ENCODE measurements at regions not wholly inside any gene's neighbourhood (a gene's known extent, or its start where the extent isn't known, plus 50 kb on each side); places are given as distances from the start of the nearest gene placed in this dataset.

DNA sequence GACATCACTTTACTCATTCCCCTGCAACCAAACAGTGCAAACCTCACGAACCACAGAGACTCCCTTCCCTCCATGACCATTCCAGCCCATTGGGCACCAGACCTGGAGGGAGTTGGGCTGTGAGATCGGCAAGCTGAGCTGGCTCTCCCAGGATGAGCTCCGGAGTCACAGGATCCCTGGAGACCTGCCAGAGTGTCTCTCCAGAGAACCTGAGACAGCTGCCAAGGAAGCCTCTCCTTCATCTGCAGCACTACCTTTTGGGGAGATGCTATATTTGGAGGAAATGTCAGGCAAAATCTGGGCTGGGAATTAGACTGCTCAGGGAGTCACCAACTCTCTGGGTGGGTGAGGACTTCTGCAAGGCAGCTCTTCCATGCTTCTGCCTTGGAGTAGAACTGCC, 417.4 kb downstream of the TNS1 start:
- TF ChIP-seq POLR2A (IDR thresholded peaks at IDR 0.05; ENCODE audit: low read length) (no peak), GATA1 (IDR thresholded peaks at IDR 0.05; ENCODE audit: low read depth, low read length) (no peak)
